ENCODE measurements at regions not wholly inside any gene's neighbourhood (a gene's known extent, or its start where the extent isn't known, plus 50 kb on each side); places are given as distances from the start of the nearest gene placed in this dataset.

DNA sequence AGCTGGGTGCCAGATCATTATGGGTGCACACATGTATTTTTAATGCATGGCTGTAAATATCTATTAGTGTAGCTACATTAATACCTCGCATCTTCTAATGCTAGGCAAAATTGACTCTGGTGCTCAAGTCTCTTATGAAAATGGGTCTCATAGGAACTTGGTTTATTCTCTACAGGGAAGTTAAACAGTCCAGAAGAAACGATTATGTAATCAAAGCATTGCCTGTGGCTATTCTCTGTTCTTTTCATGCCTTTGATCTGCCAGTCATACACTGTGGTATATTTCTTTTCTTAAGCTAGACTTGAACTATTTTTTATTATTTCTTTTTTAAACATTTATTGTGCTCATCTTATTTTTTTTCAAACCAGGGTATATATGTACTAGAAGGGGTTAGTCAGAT, 1015.0 kb downstream of the SLITRK1 start:
- no peak for DNase-seq (ENCODE audit: extremely low read depth, low read depth)
- TF ChIP-seq CTCF (IDR thresholded peaks at IDR 0.05; ENCODE audit: low read depth, low read length, missing control alignments): no peak
- H3K4me3 ChIP-seq (replicated peaks; ENCODE audit: low read depth, low read length): no peak overlapping the region

- TF ChIP-seq CTCF (IDR thresholded peaks at IDR 0.05; ENCODE audit: low read depth, low read length, missing control alignments): no peak
- DNase-seq (ENCODE audit: extremely low read depth, low read depth): no peak
- H3K4me3 ChIP-seq (replicated peaks; ENCODE audit: low read depth, low read length): no peak overlapping the region
These were observed 1031.6 kb downstream of the SLITRK1 start for GRCh38 chr13:82850644-82851043.

DNA sequence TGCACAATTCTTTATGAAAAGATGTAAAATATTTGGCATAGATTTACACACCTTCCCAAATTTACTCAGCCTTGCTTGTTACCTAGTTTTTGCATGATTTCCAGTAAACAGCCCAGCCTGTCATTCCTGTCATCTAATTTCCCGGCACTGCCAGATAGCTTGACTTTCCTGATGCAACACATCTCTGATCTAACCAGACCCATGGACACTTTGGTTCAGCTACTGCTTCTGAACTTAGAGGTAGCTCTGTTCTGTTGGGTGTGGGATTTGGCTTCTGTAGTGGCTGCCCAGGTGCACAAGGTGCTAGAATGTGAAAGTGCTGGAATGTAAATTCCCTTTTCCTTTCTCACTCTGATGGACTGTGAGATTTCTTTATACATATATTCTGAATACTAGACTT, 1033.5 kb downstream of the SLITRK1 start:
- H3K4me3 ChIP-seq (replicated peaks; ENCODE audit: low read depth, low read length): no peak overlapping the region
- TF ChIP-seq CTCF (IDR thresholded peaks at IDR 0.05; ENCODE audit: low read depth, low read length, missing control alignments): no peak
- no peak for DNase-seq (ENCODE audit: extremely low read depth, low read depth)

GRCh38 chr13:82847595-82847994, 1034.7 kb downstream of the SLITRK1 start:
- no peak for TF ChIP-seq CTCF (IDR thresholded peaks at IDR 0.05; ENCODE audit: low read depth, low read length, missing control alignments)
- DNase-seq (ENCODE audit: extremely low read depth, low read depth): no peak
- no peak overlapping the region for H3K4me3 ChIP-seq (replicated peaks; ENCODE audit: low read depth, low read length)

DNA sequence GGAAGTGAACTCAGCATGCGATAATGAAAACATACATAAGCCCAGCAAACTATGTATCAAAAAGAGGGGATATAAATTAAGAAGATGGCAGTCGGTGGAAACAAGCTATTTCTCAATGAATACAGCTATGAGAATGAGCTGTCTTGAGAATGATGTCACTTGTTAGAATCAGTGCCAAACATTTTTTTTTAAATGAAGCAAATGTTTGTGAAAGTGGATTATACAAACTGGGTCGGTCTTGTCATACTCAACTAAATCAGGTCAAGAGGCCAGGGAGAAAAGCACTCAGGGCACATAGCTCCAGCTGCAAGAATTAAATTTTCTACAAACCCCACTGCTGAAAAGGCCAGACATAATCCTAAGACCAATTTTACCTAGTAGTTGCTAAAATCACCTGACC, 1048.4 kb downstream of the SLITRK1 start:
- DNase-seq (ENCODE audit: extremely low read depth, low read depth): no peak
- no peak overlapping the region for H3K4me3 ChIP-seq (replicated peaks; ENCODE audit: low read depth, low read length)
- no peak for TF ChIP-seq CTCF (IDR thresholded peaks at IDR 0.05; ENCODE audit: low read depth, low read length, missing control alignments)

- no peak for DNase-seq (ENCODE audit: extremely low read depth, low read depth)
- TF ChIP-seq CTCF (IDR thresholded peaks at IDR 0.05; ENCODE audit: low read depth, low read length, missing control alignments): no peak
- H3K4me3 ChIP-seq (replicated peaks; ENCODE audit: low read depth, low read length): no peak overlapping the region
These were observed 1053.2 kb downstream of the SLITRK1 start for GRCh38 chr13:82829040-82829439.

- no peak for TF ChIP-seq CTCF (IDR thresholded peaks at IDR 0.05; ENCODE audit: low read depth, low read length, missing control alignments)
- H3K4me3 ChIP-seq (replicated peaks; ENCODE audit: low read depth, low read length): no peak overlapping the region
- no peak for DNase-seq (ENCODE audit: extremely low read depth, low read depth)
These were observed 1054.5 kb downstream of the SLITRK1 start for GRCh38 chr13:82827724-82828123.
